ENCODE measurements at regions not wholly inside any gene's neighbourhood (a gene's known extent, or its start where the extent isn't known, plus 50 kb on each side); places are given as distances from the start of the nearest gene placed in this dataset.

GRCh38 chr17:17417718-17418181, 59.0 kb upstream of the MED9 start:
- DNase-seq (ENCODE audit: low spot score) = peak; percentile 90

GRCh38 chr17:17419166-17419565, 57.6 kb upstream of the MED9 start:
- DNase-seq (ENCODE audit: low spot score) = no peak

- DNase-seq (ENCODE audit: low spot score) = no peak
Measured at GRCh38 chr17:17419631-17420030, 57.2 kb upstream of the MED9 start.

GRCh38 chr17:17420082-17420481, 56.7 kb upstream of the MED9 start:
- no peak for DNase-seq (ENCODE audit: low spot score)

- DNase-seq (ENCODE audit: low spot score) = no peak
Measured at GRCh38 chr17:17420561-17421269, 56.1 kb upstream of the MED9 start.

- no peak for DNase-seq (ENCODE audit: low spot score)
Measured at GRCh38 chr17:17421346-17422216, 55.2 kb upstream of the MED9 start.

GRCh38 chr17:17422217-17422610, 54.6 kb upstream of the MED9 start:
- no peak for DNase-seq (ENCODE audit: low spot score)

GRCh38 chr17:17422641-17423040, 54.2 kb upstream of the MED9 start:
- no peak for DNase-seq (ENCODE audit: low spot score)

GRCh38 chr17:17423656-17424055, 53.1 kb upstream of the MED9 start:
- DNase-seq (ENCODE audit: low spot score) = no peak

- no peak for DNase-seq (ENCODE audit: low spot score)
Measured at GRCh38 chr17:17424552-17424951, 52.2 kb upstream of the MED9 start.

GRCh38 chr17:17425005-17425404, 51.8 kb upstream of the MED9 start:
- DNase-seq (ENCODE audit: low spot score) = no peak

- DNase-seq (ENCODE audit: low spot score) = no peak
Measured at GRCh38 chr17:17425591-17425990, 51.2 kb upstream of the MED9 start.

GRCh38 chr17:17426184-17426583, 50.6 kb upstream of the MED9 start:
- no peak for DNase-seq (ENCODE audit: low spot score)

All from hematopoietic multipotent progenitor cell treated with erythropoietin and hydrocortisone succinate and interleukin-3 and kit ligand, for 15 days (in vitro differentiated cells).